Breast epithelium (tissue), 4 donors: ENCODE measurements at regions not wholly inside any gene's neighbourhood (a gene's known extent, or its start where the extent isn't known, plus 50 kb on each side); places are given as distances from the start of the nearest gene placed in this dataset.

Experiments used
- DNase-seq, 2 donors: peaks; one replicate each; pipeline ENCODE4 v3.0.0-alpha.2; 2019; ENCODE audit warnings: low spot score in 2 of 2
- H3K27ac ChIP-seq, 2 donors: fragments of 200-600 bp; sonication (generic) in 1 of 2; one replicate each; pipeline ENCODE4 v1.5.1; 2016 to 2019; ENCODE audit warnings: mild to moderate bottlenecking in 1 of 2
- H3K27me3 ChIP-seq, 2 donors: fragments of 200-600 bp; sonication (generic) in 1 of 2; one replicate each; pipeline versions ENCODE4 v1.5.1 to v1.6.0; 2017 to 2019; ENCODE audit warnings: control low read depth in 1 of 2, mild to moderate bottlenecking in 1 of 2
- H3K36me3 ChIP-seq: fragments of 200-600 bp; one replicate; pipeline ENCODE4 v1.5.1; 2019
- H3K4me1 ChIP-seq, 2 donors: fragments of 200-600 bp; sonication (generic); one replicate each; pipeline ENCODE4 v1.5.1; 2016 to 2019; ENCODE audit warnings: control low read depth in 1 of 2
- H3K4me3 ChIP-seq, 3 donors: fragments of 200-600 bp; sonication (generic); 1 replicate in 2 of 3; 2 replicates in 1 of 3; pipeline ENCODE4 v1.5.1; 2016 to 2019; ENCODE audit warnings: mild to moderate bottlenecking in 3 of 3, moderate library complexity in 2 of 3
- H3K9me3 ChIP-seq, 2 donors: fragments of 200-600 bp; sonication (generic) in 1 of 2; one replicate each; pipeline ENCODE4 v1.5.1; 2016 to 2019; ENCODE audit warnings: control low read depth in 1 of 2
- CTCF ChIP-seq, 3 donors: fragments of 450-650 bp; IDR thresholded peaks; one replicate each; pipeline ENCODE4 v1.5.1; 2016 to 2017; ENCODE audit warnings: antibody characterized with exemption in 3 of 3, mild to moderate bottlenecking in 3 of 3, moderate library complexity in 3 of 3
- POLR2A ChIP-seq: fragments of 450-650 bp; IDR thresholded peaks from one replicate; pipeline ENCODE4 v1.6.1; 2016; ENCODE audit warnings: antibody characterized with exemption, mild to moderate bottlenecking, moderate library complexity
- POLR2AphosphoS5 ChIP-seq, 3 donors: sonication (generic); formaldehyde crosslinking; IDR thresholded peaks; one replicate each; pipeline ENCODE4 v1.6.1; 2017; ENCODE audit warnings: antibody characterized with exemption in 3 of 3
- intact Hi-C: fragments of 100-400 bp; cut with DNase I; formaldehyde crosslinking; loops from one replicate; pipeline ENCODE4 v1.15.1; 2023; ENCODE audit warnings: low total_unique reads

- intact Hi-C loops: no loop called here
- Histone ChIP-seq H3K27me3 (no peaks in the 10 kb centered on the region), H3K4me1 (no peaks in the 10 kb centered on the region), H3K4me3 (no peak overlapping the region), H3K9me3 (no peaks in the 10 kb centered on the region), H3K36me3 (no peaks in the 10 kb centered on the region), H3K27ac (no peak overlapping the region)
- TF ChIP-seq POLR2A (no peak), POLR2AphosphoS5 (IDR thresholded peaks at IDR 0.05) (no peak), CTCF (IDR thresholded peaks at IDR 0.05) (no peak)
- DNase-seq: no peak
Measured at GRCh38 chr5:163908253-163908652, 402.8 kb downstream of the MAT2B start.

- intact Hi-C loops: no loop called here
- H3K4me3 ChIP-seq: no peak overlapping the region
- no peak for DNase-seq
- no peaks in the 10 kb centered on the region for H3K27me3 ChIP-seq
- TF ChIP-seq POLR2A (no peak), CTCF (IDR thresholded peaks at IDR 0.05) (no peak), POLR2AphosphoS5 (IDR thresholded peaks at IDR 0.05) (no peak)
- H3K9me3 ChIP-seq: no peaks in the 10 kb centered on the region
- H3K27ac ChIP-seq: no peak overlapping the region
- no peaks in the 10 kb centered on the region for H3K36me3 ChIP-seq
- no peaks in the 10 kb centered on the region for H3K4me1 ChIP-seq
Measured at GRCh38 chr5:163910226-163910625, 404.8 kb downstream of the MAT2B start.

GRCh38 chr5:163912046-163912445, 406.6 kb downstream of the MAT2B start:
- H3K36me3 ChIP-seq: no peaks in the 10 kb centered on the region
- TF ChIP-seq CTCF (IDR thresholded peaks at IDR 0.05) (no peak), POLR2AphosphoS5 (IDR thresholded peaks at IDR 0.05) (no peak), POLR2A (no peak)
- no peak for DNase-seq
- intact Hi-C loops: no loop called here
- no peaks in the 10 kb centered on the region for H3K4me1 ChIP-seq
- H3K27ac ChIP-seq: no peak overlapping the region
- no peaks in the 10 kb centered on the region for H3K27me3 ChIP-seq
- no peaks in the 10 kb centered on the region for H3K9me3 ChIP-seq
- H3K4me3 ChIP-seq: no peak overlapping the region

GRCh38 chr5:163913548-163913947, 408.1 kb downstream of the MAT2B start:
- DNase-seq: no peak
- TF ChIP-seq CTCF (IDR thresholded peaks at IDR 0.05) (no peak), POLR2A (no peak), POLR2AphosphoS5 (IDR thresholded peaks at IDR 0.05) (no peak)
- H3K9me3 ChIP-seq: no peaks in the 10 kb centered on the region
- no peak overlapping the region for H3K4me3 ChIP-seq
- no peak overlapping the region for H3K27ac ChIP-seq
- intact Hi-C loops: no loop called here
- H3K4me1 ChIP-seq: no peaks in the 10 kb centered on the region
- H3K27me3 ChIP-seq: no peaks in the 10 kb centered on the region
- H3K36me3 ChIP-seq: no peaks in the 10 kb centered on the region

- intact Hi-C loops: no loop called here
- Histone ChIP-seq H3K36me3 (no peaks in the 10 kb centered on the region), H3K27me3 (no peaks in the 10 kb centered on the region), H3K9me3 (peaks cover 0 to 1% of the 10 kb centered on the region in 2 donors), H3K4me1 (no peaks in the 10 kb centered on the region), H3K4me3 (no peak overlapping the region), H3K27ac (no peak overlapping the region)
- DNase-seq: no peak
- TF ChIP-seq CTCF (IDR thresholded peaks at IDR 0.05) (no peak), POLR2AphosphoS5 (IDR thresholded peaks at IDR 0.05) (no peak), POLR2A (no peak)
Measured at GRCh38 chr5:163914910-163915309, 409.5 kb downstream of the MAT2B start.
